H1 (cell line): ENCODE measurements at regions not wholly inside any gene's neighbourhood (a gene's known extent, or its start where the extent isn't known, plus 50 kb on each side); places are given as distances from the start of the nearest gene placed in this dataset.

Source experiments
- CTCF ChIA-PET: fragments of 300-600 bp; sonication (Branson Sonifier 250); formaldehyde crosslinking; loops from one replicate; lab custom pipeline; 2021; ENCODE audit not compliant: partially characterized antibody; lab: Charles Lee
- POLR2A ChIA-PET: fragments of 300-600 bp; sonication (Branson Sonifier 250); formaldehyde crosslinking; loops from one replicate; lab custom pipeline; 2021; ENCODE audit warnings: inconsistent platforms; ENCODE audit not compliant: partially characterized antibody; lab: Charles Lee
- DNase-seq, 2 experiments: peaks; one replicate each; pipeline versions ENCODE4 v3.0.0 to v3.0.0-alpha.2; 2010 to 2022; ENCODE audit warnings: low spot score in 2 of 2, low read depth in 1 of 2, mixed read lengths in 1 of 2
- FAIRE-seq: peaks from 2 replicates; lab custom pipeline; 2011; peaks lifted over from hg19 to GRCh38; lab: Jason Lieb, UNC
- H2AFZ ChIP-seq: 2 replicates; pipeline ENCODE4 v1.8.1; 2012; ENCODE audit warnings: low read length, inconsistent platforms
- H2AK5ac ChIP-seq: 2 replicates; pipeline ENCODE4 v1.6.1; 2013; ENCODE audit warnings: low read depth, low read length
- H2BK120ac ChIP-seq: replicated peaks from 2 replicates; pipeline ENCODE3; 2013; ENCODE audit warnings: low read depth, low read length, inconsistent platforms
- H2BK12ac ChIP-seq: 2 replicates; pipeline ENCODE4 v1.6.1; 2013; ENCODE audit warnings: low read depth, low read length
- H2BK15ac ChIP-seq: 2 replicates; pipeline ENCODE4 v1.6.1; 2013; ENCODE audit warnings: low read length
- H2BK20ac ChIP-seq: 2 replicates; pipeline ENCODE4 v1.6.1; 2013; ENCODE audit warnings: low read length
- H2BK5ac ChIP-seq: 2 replicates; pipeline ENCODE4 v1.6.1; 2013; ENCODE audit warnings: low read depth, low read length
- H3K14ac ChIP-seq: 2 replicates; pipeline ENCODE4 v1.6.1; 2013; ENCODE audit warnings: inconsistent platforms; ENCODE audit not compliant: insufficient read length
- H3K18ac ChIP-seq: 2 replicates; pipeline ENCODE4 v1.6.1; 2013; ENCODE audit warnings: low read length; ENCODE audit errors: extremely low read depth
- H3K23ac ChIP-seq: 2 replicates; pipeline ENCODE4 v1.6.1; 2013; ENCODE audit warnings: inconsistent platforms; ENCODE audit not compliant: insufficient read length
- H3K23me2 ChIP-seq: 2 replicates; pipeline ENCODE4 v1.6.1; 2013; ENCODE audit warnings: low read depth, low read length
- H3K27ac ChIP-seq: 2 replicates; pipeline ENCODE4 v1.6.1; 2011; ENCODE audit warnings: low read depth, low read length, inconsistent platforms
- H3K27me3 ChIP-seq, 4 experiments: replicated peaks in 1 of 4; 1 replicate in 1 of 4; 2 replicates in 3 of 4; pipeline versions ENCODE4 v1.6.1 to v1.8.1; 2011 to 2013; ENCODE audit warnings: low read length in 3 of 4, mild to moderate bottlenecking in 3 of 4, inconsistent platforms in 2 of 4, mixed read lengths in 2 of 4, moderate library complexity in 1 of 4; ENCODE audit not compliant: control insufficient read depth in 3 of 4, insufficient read depth in 3 of 4; ENCODE audit errors: extremely low read depth in 1 of 4
- H3K36me3 ChIP-seq, 4 experiments: 2 replicates each; pipeline versions ENCODE4 v1.6.1 to v1.8.1; 2011 to 2013; ENCODE audit warnings: mild to moderate bottlenecking in 4 of 4, low read length in 3 of 4, moderate library complexity in 2 of 4, control low read depth in 1 of 4, inconsistent platforms in 1 of 4; ENCODE audit not compliant: insufficient read depth in 4 of 4, control insufficient read depth in 2 of 4
- H3K4ac ChIP-seq: replicated peaks from 2 replicates; pipeline ENCODE3; 2013; ENCODE audit warnings: low read length, low read depth, mixed read lengths, inconsistent platforms; ENCODE audit not compliant: insufficient read length
- H3K4me1 ChIP-seq, 4 experiments: replicated peaks in 1 of 4; 1 replicate in 1 of 4; 2 replicates in 3 of 4; pipeline versions ENCODE4 v1.6.1 to v1.8.1; 2011 to 2013; ENCODE audit warnings: low read length in 3 of 4, inconsistent platforms in 2 of 4, mixed read lengths in 1 of 4; ENCODE audit not compliant: insufficient read depth in 4 of 4, control insufficient read depth in 3 of 4
- H3K4me2 ChIP-seq, 2 experiments: 2 replicates each; pipeline versions ENCODE4 v1.6.1 to v1.8.1; 2011 to 2013; ENCODE audit warnings: low read depth in 2 of 2, low read length in 2 of 2, control low read depth in 1 of 2, inconsistent platforms in 1 of 2, mild to moderate bottlenecking in 1 of 2; ENCODE audit not compliant: insufficient read depth in 1 of 2
- H3K4me3 ChIP-seq, 4 experiments: fragments of 200-600, 300-600 bp in 1 of 4; sonication (generic), shearing (Covaris generic), sonication (Bioruptor Twin) in 1 of 4; 2 replicates each; pipeline versions ENCODE4 v1.5.1 to v1.8.1; 2011 to 2016; ENCODE audit warnings: low read length in 4 of 4, low read depth in 3 of 4, control low read depth in 2 of 4, inconsistent platforms in 2 of 4, mild to moderate bottlenecking in 2 of 4, mixed read lengths in 1 of 4, moderate library complexity in 1 of 4; ENCODE audit not compliant: insufficient read depth in 2 of 4; ENCODE audit errors: extremely low read depth in 1 of 4
- H3K56ac ChIP-seq: replicated peaks from 2 replicates; pipeline ENCODE3; 2013; ENCODE audit warnings: low read depth, mild to moderate bottlenecking, mixed read lengths, low read length, inconsistent platforms; ENCODE audit not compliant: insufficient read length
- H3K79me1 ChIP-seq: 2 replicates; pipeline ENCODE4 v1.6.1; 2013; ENCODE audit warnings: low read depth, low read length, control low read depth
- H3K79me2 ChIP-seq, 2 experiments: 2 replicates each; pipeline versions ENCODE4 v1.6.1 to v1.8.1; 2012 to 2013; ENCODE audit warnings: low read length in 2 of 2, mild to moderate bottlenecking in 2 of 2, inconsistent platforms in 1 of 2; ENCODE audit not compliant: insufficient read depth in 2 of 2, control insufficient read depth in 1 of 2
- H3K9ac ChIP-seq, 4 experiments: replicated peaks in 1 of 4; 1 replicate in 1 of 4; 2 replicates in 3 of 4; pipeline versions ENCODE4 v1.6.1 to v1.8.1; 2011 to 2013; ENCODE audit warnings: low read depth in 3 of 4, low read length in 3 of 4, control low read depth in 2 of 4, mild to moderate bottlenecking in 2 of 4, moderate library complexity in 2 of 4, inconsistent platforms in 1 of 4; ENCODE audit errors: extremely low read depth in 1 of 4
- H3K9me3 ChIP-seq, 2 experiments: 2 replicates each; pipeline versions ENCODE4 v1.6.1 to v1.8.1; 2012 to 2013; ENCODE audit warnings: mild to moderate bottlenecking in 2 of 2, moderate library complexity in 2 of 2, control low read depth in 1 of 2, inconsistent platforms in 1 of 2, low read depth in 1 of 2, low read length in 1 of 2, mixed read lengths in 1 of 2; ENCODE audit not compliant: insufficient read depth in 2 of 2
- H4K20me1 ChIP-seq, 2 experiments: replicated peaks in 1 of 2; 2 replicates each; pipeline versions ENCODE3 to v1.8.1; 2011 to 2013; ENCODE audit warnings: inconsistent platforms in 2 of 2, low read length in 2 of 2, mild to moderate bottlenecking in 1 of 2; ENCODE audit not compliant: insufficient read depth in 2 of 2, control insufficient read depth in 1 of 2
- H4K5ac ChIP-seq: 2 replicates; pipeline ENCODE4 v1.6.1; 2013; ENCODE audit warnings: low read length, low read depth, mixed read lengths, inconsistent platforms; ENCODE audit not compliant: insufficient read length
- H4K8ac ChIP-seq: 2 replicates; pipeline ENCODE4 v1.8.0; 2013; ENCODE audit warnings: mild to moderate bottlenecking, moderate library complexity, low read length, inconsistent platforms; ENCODE audit not compliant: insufficient read depth; ENCODE audit errors: extremely low read depth
- H4K91ac ChIP-seq: replicated peaks from 2 replicates; pipeline ENCODE3; 2013; ENCODE audit warnings: low read length, mixed read lengths, inconsistent platforms; ENCODE audit not compliant: insufficient read length
- CHD1 ChIP-seq: IDR thresholded peaks from 2 replicates; pipeline ENCODE4 v1.6.1; 2012; ENCODE audit warnings: low read depth, low read length, improper control_type of control experiment
- EZH2 ChIP-seq: fragments of 200-600 bp; sonication (generic); IDR thresholded peaks from 2 replicates; pipeline ENCODE4 v1.7.1; 2012; ENCODE audit warnings: low read depth, mild to moderate bottlenecking, moderate library complexity, low read length, inconsistent platforms; ENCODE audit not compliant: severe bottlenecking
- GTF2F1 ChIP-seq: IDR thresholded peaks from 2 replicates; pipeline ENCODE4 v1.6.1; 2012; ENCODE audit warnings: low read depth, low read length, improper control_type of control experiment, borderline replicate concordance
- HDAC6 ChIP-seq: IDR thresholded peaks from one replicate; pipeline ENCODE4 v1.7.1; 2012; ENCODE audit warnings: low read depth, mild to moderate bottlenecking, inconsistent platforms, low read length, moderate library complexity
- MAFK ChIP-seq: IDR thresholded peaks from 2 replicates; pipeline ENCODE4 v1.6.1; 2012; ENCODE audit warnings: low read depth, mild to moderate bottlenecking, improper control_type of control experiment, low read length
- NANOG ChIP-seq: IDR thresholded peaks from 2 replicates; pipeline ENCODE4 v1.6.1; 2011; ENCODE audit warnings: low read length, low read depth, mild to moderate bottlenecking, inconsistent platforms; ENCODE audit not compliant: insufficient read depth, poor library complexity, severe bottlenecking
- RBBP5 ChIP-seq: IDR thresholded peaks from 2 replicates; pipeline ENCODE4 v1.7.1; 2012; ENCODE audit warnings: low read depth, mild to moderate bottlenecking, inconsistent platforms, low read length, moderate library complexity, borderline replicate concordance
- SAP30 ChIP-seq: fragments of 300-600 bp; sonication (generic); IDR thresholded peaks from 2 replicates; pipeline ENCODE4 v1.7.1; 2012; ENCODE audit warnings: low read length, moderate library complexity, mild to moderate bottlenecking, inconsistent platforms; ENCODE audit not compliant: insufficient read depth, insufficient replicate concordance
- WGBS, 2 experiments: shearing (Covaris generic) in 1 of 2; methylation state at CpG; one replicate each; pipeline versions ENCODE4 v1.1.6 to v1.1.7; 2013 to 2015; ENCODE audit warnings: low lambda C conversion rate in 2 of 2, mixed read lengths in 2 of 2, inconsistent platforms in 1 of 2, low coverage in 1 of 2, missing lambda C conversion rate in 1 of 2; ENCODE audit not compliant: insufficient replicate concordance in 2 of 2, insufficient coverage in 1 of 2, insufficient read length in 1 of 2; ENCODE audit errors: extremely low coverage in 1 of 2, missing lambda C conversion rate in 1 of 2; 5-methylcytosine and 5-hydroxymethylcytosine counted together
- TF ChIP-seq, protein P1 (sequence below): IDR thresholded peaks from 2 replicates; pipeline ENCODE4 v1.6.1; 2011; ENCODE audit warnings: low read depth, mild to moderate bottlenecking, low read length; ENCODE audit not compliant: insufficient read depth

DNA sequence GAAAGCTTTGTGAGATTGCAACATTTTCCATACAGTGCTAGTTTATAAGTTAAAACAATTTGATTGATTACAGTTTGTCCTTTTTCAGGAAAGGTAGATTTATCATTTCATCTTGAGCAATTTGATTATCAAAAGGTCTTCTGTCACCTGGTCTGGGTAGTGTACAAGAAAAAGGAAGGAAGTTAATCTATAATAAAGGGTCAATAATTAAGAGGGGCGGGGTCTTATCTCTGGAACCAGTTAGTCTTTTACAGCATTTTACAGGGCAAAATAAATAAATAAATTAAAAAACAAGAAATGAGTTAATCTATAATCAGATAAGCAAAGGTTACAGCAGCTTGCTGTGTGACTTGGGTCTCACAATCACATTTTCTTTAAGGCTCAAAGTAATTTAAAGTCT is 277.8 kb upstream of the GYPC start:
- Histone ChIP-seq H3K36me3 (no peaks in the 10 kb centered on the region), H3K56ac (no peak overlapping the region), H3K14ac (no peak overlapping the region), H3K79me1 (no peaks in the 10 kb centered on the region), H2AK5ac (no peak overlapping the region), H3K9ac (no peak overlapping the region), H3K27ac (no peak overlapping the region), H3K4me3 (no peak overlapping the region), H3K4me2 (no peak overlapping the region), H4K5ac (no peak overlapping the region), H2BK15ac (no peak overlapping the region), H4K91ac (no peak overlapping the region), H2BK12ac (no peak overlapping the region), H3K4ac (no peak overlapping the region), H2BK20ac (no peak overlapping the region), H3K9me3 (no peaks in the 10 kb centered on the region), H3K4me1 (peaks cover 0 to 5% (median 1%) of the 10 kb centered on the region in 4 experiments; a peak in 3 of 7 replicates), H4K20me1 (no peaks in the 10 kb centered on the region), H4K8ac (no peak overlapping the region), H3K18ac (no peak overlapping the region), H3K23ac (no peak overlapping the region), H3K79me2 (no peaks in the 10 kb centered on the region), H2AFZ (no peak overlapping the region; the same call in 1 of the 2 replicates), H3K23me2 (no peaks in the 10 kb centered on the region), H2BK120ac (no peak overlapping the region), H3K27me3 (no peaks in the 10 kb centered on the region), H2BK5ac (no peak overlapping the region)
- FAIRE-seq = no peak
- WGBS, 2 experiments = 87% methylated on average over 1 of the region's 1 CpG; no CpG with 5 or more reads in 1 of the 2 experiments
- no peak for TF ChIP-seq RBBP5
- TF ChIP-seq MAFK = no peak
- no peak for TF ChIP-seq GTF2F1
- TF ChIP-seq EZH2 = no peak
- TF ChIP-seq HDAC6 = no peak
- no peak for TF ChIP-seq SAP30
- TF ChIP-seq NANOG = no peak
- TF ChIP-seq, protein P1, sequence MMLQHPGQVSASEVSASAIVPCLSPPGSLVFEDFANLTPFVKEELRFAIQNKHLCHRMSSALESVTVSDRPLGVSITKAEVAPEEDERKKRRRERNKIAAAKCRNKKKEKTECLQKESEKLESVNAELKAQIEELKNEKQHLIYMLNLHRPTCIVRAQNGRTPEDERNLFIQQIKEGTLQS = no peak
- TF ChIP-seq CHD1 = no peak
- ChIA-PET POLR2A (no interaction called here), CTCF (interaction anchor here (1.3 to 2.0 kb wide), 2 partner anchors 134 to 150 kb away, joined by 3 to 4 read pairs; no protein-coding TSS in a partner anchor)
- no peak for DNase-seq
